MM.1S (cell line): ENCODE measurements at regions not wholly inside any gene's neighbourhood (a gene's known extent, or its start where the extent isn't known, plus 50 kb on each side); places are given as distances from the start of the nearest gene placed in this dataset.

Source experiments
- DNase-seq: peaks from one replicate; pipeline ENCODE4 v3.0.0-alpha.2; 2015
- H2AFZ ChIP-seq: fragments of 300-600 bp; sonication (generic); 2 replicates; pipeline ENCODE4 v1.6.0; 2016; ENCODE audit warnings: antibody characterized with exemption, low read length
- H3F3A ChIP-seq: fragments of 300-600 bp; sonication (generic); 2 replicates; pipeline ENCODE4 v1.6.1; 2016; ENCODE audit warnings: mild to moderate bottlenecking, antibody characterized with exemption, low read length, moderate library complexity, mixed read lengths; ENCODE audit not compliant: insufficient read depth
- H3K27ac ChIP-seq: fragments of 300-600 bp; sonication (generic); 2 replicates; pipeline ENCODE4 v1.5.1; 2016; ENCODE audit warnings: mild to moderate bottlenecking, low read length
- H3K27me3 ChIP-seq: fragments of 300-600 bp; sonication (generic); replicated peaks from 2 replicates; pipeline ENCODE4 v1.6.0; 2016; ENCODE audit warnings: low read length; ENCODE audit not compliant: insufficient read depth
- H3K36me3 ChIP-seq: fragments of 300-600 bp; sonication (generic); replicated peaks from 2 replicates; pipeline ENCODE4 v1.6.1; 2016; ENCODE audit warnings: mild to moderate bottlenecking, low read length, mixed read lengths; ENCODE audit not compliant: insufficient read depth
- H3K4me1 ChIP-seq: fragments of 300-600 bp; sonication (generic); 2 replicates; pipeline ENCODE4 v1.6.1; 2016; ENCODE audit warnings: low read length, mixed read lengths
- H3K4me2 ChIP-seq: fragments of 300-600 bp; sonication (generic); 2 replicates; pipeline ENCODE4 v1.6.0; 2016; ENCODE audit warnings: low read depth, low read length
- H3K4me3 ChIP-seq: fragments of 300-600 bp; sonication (generic); 2 replicates; pipeline ENCODE4 v1.5.1; 2016; ENCODE audit warnings: low read length, mixed read lengths
- H3K79me2 ChIP-seq: fragments of 300-600 bp; sonication (generic); 2 replicates; pipeline ENCODE4 v1.6.1; 2016; ENCODE audit warnings: mixed run types, low read length, mixed read lengths
- H3K9ac ChIP-seq: fragments of 300-600 bp; sonication (generic); 2 replicates; pipeline ENCODE4 v1.6.1; 2016; ENCODE audit warnings: low read length, mixed read lengths
- H3K9me2 ChIP-seq: fragments of 300-600 bp; sonication (generic); replicated peaks from 2 replicates; pipeline ENCODE4 v1.6.1; 2016; ENCODE audit warnings: mild to moderate bottlenecking, low read length, mixed read lengths; ENCODE audit not compliant: insufficient read depth
- H3K9me3 ChIP-seq: fragments of 300-600 bp; sonication (generic); replicated peaks from 2 replicates; pipeline ENCODE4 v1.6.1; 2016; ENCODE audit warnings: mild to moderate bottlenecking, low read length, mixed read lengths; ENCODE audit not compliant: insufficient read depth
- H4K20me1 ChIP-seq: fragments of 300-600 bp; sonication (generic); 2 replicates; pipeline ENCODE4 v1.6.1; 2016; ENCODE audit warnings: mild to moderate bottlenecking, low read length, moderate library complexity, mixed read lengths; ENCODE audit not compliant: insufficient read depth
- EZH2 ChIP-seq: fragments of 300-600 bp; sonication (generic); optimal IDR thresholded peaks from 2 replicates; pipeline ENCODE3; 2017; ENCODE audit warnings: low read depth, mild to moderate bottlenecking, antibody characterized with exemption, low read length, mixed read lengths
- EZH2phosphoT487 ChIP-seq: fragments of 300-600 bp; sonication (generic); IDR thresholded peaks from 2 replicates; pipeline ENCODE4 v1.6.1; 2018; ENCODE audit warnings: antibody characterized with exemption, low read length
- TF ChIP-seq, protein P1 (sequence below): fragments of 300-600 bp; sonication (generic); IDR thresholded peaks from 2 replicates; pipeline ENCODE4 v1.5.1; 2016; ENCODE audit warnings: antibody characterized with exemption, low read length, mixed read lengths

DNA sequence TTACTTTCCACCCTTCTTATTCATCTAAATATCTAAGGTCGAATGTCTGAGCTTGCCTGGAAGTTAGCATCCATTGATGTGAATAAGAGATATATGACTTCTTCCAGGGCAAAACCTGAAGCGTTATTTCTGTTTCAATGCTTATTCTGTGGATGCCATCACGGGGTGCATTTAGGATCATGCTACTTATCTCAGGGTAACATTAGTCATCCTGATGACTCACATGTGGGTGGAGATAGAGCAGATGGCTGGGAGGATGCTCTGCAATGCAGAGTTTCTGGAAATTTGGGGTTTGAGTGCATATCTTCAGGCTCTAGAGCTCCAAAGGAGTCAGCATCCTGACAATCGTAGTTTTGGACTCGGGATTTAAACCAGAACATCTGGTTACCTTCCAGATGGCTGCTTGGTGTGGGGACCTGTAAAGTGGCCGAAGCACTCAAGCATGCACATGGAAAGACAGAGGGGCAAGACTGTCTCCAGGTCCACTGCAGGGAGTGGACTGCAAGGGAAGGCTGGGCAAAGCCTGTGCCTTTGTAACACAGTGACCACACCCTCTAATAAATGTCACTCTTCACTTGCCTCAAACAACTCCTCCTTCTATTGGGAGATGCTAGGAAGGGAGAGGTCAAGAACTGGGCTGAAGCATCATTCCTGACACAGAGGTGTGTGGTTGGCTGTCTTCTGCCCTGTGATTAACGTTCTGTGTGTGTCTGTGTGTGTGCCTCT is 175.2 kb upstream of the SALL1 start:
- Histone ChIP-seq H4K20me1 (no peaks in the 10 kb centered on the region), H3K4me1 (no peaks in the 10 kb centered on the region), H3K4me3 (no peak overlapping the region), H3K9ac (no peak overlapping the region), H3K27me3 (no peaks in the 10 kb centered on the region), H3K36me3 (no peaks in the 10 kb centered on the region), H2AFZ (no peak overlapping the region), H3K4me2 (no peak overlapping the region), H3K79me2 (no peaks in the 10 kb centered on the region), H3K9me2 (no peaks in the 10 kb centered on the region), H3K27ac (no peak overlapping the region), H3K9me3 (no peaks in the 10 kb centered on the region), H3F3A (no peaks in the 10 kb centered on the region)
- TF ChIP-seq EZH2phosphoT487 (no peak), EZH2 (no peak)
- TF ChIP-seq, protein P1, sequence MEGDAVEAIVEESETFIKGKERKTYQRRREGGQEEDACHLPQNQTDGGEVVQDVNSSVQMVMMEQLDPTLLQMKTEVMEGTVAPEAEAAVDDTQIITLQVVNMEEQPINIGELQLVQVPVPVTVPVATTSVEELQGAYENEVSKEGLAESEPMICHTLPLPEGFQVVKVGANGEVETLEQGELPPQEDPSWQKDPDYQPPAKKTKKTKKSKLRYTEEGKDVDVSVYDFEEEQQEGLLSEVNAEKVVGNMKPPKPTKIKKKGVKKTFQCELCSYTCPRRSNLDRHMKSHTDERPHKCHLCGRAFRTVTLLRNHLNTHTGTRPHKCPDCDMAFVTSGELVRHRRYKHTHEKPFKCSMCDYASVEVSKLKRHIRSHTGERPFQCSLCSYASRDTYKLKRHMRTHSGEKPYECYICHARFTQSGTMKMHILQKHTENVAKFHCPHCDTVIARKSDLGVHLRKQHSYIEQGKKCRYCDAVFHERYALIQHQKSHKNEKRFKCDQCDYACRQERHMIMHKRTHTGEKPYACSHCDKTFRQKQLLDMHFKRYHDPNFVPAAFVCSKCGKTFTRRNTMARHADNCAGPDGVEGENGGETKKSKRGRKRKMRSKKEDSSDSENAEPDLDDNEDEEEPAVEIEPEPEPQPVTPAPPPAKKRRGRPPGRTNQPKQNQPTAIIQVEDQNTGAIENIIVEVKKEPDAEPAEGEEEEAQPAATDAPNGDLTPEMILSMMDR = no peak
- no peak for DNase-seq

DNA sequence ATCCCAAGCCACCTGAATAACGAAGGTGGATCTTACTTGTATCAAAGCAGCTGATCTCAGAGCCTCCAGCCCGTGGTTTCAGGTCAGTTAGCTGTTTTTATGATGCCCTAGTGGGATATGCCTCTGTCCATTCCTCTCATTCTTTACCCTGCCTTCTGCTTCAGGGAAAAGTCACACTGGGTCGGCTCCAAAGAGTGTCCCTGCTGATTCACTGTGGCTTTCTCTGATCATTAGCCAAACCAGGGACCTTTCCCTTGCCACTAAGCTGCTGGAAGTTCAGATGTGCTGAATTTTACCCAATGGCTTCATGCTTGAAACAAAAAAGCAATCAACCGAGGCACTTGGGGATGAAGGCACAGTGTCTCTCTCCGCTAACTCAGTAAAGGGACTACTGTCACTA is 170.2 kb upstream of the SALL1 start:
- no peaks in the 10 kb centered on the region for H3K9me3 ChIP-seq
- H3K4me2 ChIP-seq = no peak overlapping the region
- no peak overlapping the region for H3K4me3 ChIP-seq
- no peaks in the 10 kb centered on the region for H4K20me1 ChIP-seq
- no peaks in the 10 kb centered on the region for H3K79me2 ChIP-seq
- no peaks in the 10 kb centered on the region for H3F3A ChIP-seq
- H3K27ac ChIP-seq = no peak overlapping the region
- no peak overlapping the region for H3K9ac ChIP-seq
- DNase-seq = no peak
- no peaks in the 10 kb centered on the region for H3K36me3 ChIP-seq
- no peaks in the 10 kb centered on the region for H3K4me1 ChIP-seq
- no peaks in the 10 kb centered on the region for H3K9me2 ChIP-seq
- no peak overlapping the region for H2AFZ ChIP-seq
- no peak for TF ChIP-seq EZH2
- no peak for TF ChIP-seq EZH2phosphoT487
- TF ChIP-seq, protein P1 = no peak
- H3K27me3 ChIP-seq = no peaks in the 10 kb centered on the region

DNA sequence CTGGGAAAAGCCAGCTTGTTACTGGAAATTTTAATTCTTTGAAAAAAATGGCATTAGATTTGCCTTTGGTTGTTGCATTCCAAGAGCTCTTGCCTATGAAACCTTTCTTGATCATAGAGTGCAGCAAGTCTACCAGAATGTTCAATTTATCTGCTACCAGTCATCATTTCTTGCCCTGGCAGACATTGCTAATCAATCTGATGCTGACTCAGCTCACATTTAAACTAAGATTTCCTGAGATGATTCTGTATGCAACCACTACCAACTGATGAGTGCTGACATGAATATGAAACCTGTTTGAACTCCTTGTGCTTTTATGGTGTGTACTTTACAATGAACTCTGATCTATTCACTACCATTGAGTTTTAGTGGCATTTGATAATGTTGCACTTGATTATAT is 166.5 kb upstream of the SALL1 start:
- H4K20me1 ChIP-seq = no peaks in the 10 kb centered on the region
- H3K9me3 ChIP-seq = no peaks in the 10 kb centered on the region
- DNase-seq = no peak
- no peaks in the 10 kb centered on the region for H3K79me2 ChIP-seq
- H3K4me3 ChIP-seq = no peak overlapping the region
- no peak overlapping the region for H3K4me2 ChIP-seq
- TF ChIP-seq, protein P1 = no peak
- TF ChIP-seq EZH2phosphoT487 (no peak), EZH2 (no peak)
- no peaks in the 10 kb centered on the region for H3K36me3 ChIP-seq
- H3K27me3 ChIP-seq = no peaks in the 10 kb centered on the region
- H3K27ac ChIP-seq = no peak overlapping the region
- no peak overlapping the region for H2AFZ ChIP-seq
- no peaks in the 10 kb centered on the region for H3K4me1 ChIP-seq
- H3K9me2 ChIP-seq = no peaks in the 10 kb centered on the region
- H3F3A ChIP-seq = no peaks in the 10 kb centered on the region
- H3K9ac ChIP-seq = no peak overlapping the region
